Activated CD4-positive, alpha-beta memory T cell treated with anti-CD3 and anti-CD28 coated beads, Interleukin-2, amount 10 ng/mL, durations not matched to agents 7 days and 5 days (primary cell): ENCODE measurements at regions not wholly inside any gene's neighbourhood (a gene's known extent, or its start where the extent isn't known, plus 50 kb on each side); places are given as distances from the start of the nearest gene placed in this dataset.

ENCODE experiments used
- CTCF ChIA-PET: fragments of 350-600 bp; sonication (Branson Sonifier 250); formaldehyde crosslinking; loops from one replicate; lab custom pipeline; 2021; ENCODE audit warnings: antibody characterized with exemption, inconsistent platforms; lab: Charles Lee
- POLR2A ChIA-PET: fragments of 350-600 bp; sonication (Branson Sonifier 250); formaldehyde crosslinking; loops from one replicate; lab custom pipeline; 2021; ENCODE audit warnings: antibody characterized with exemption; lab: Charles Lee
- DNase-seq: peaks from one replicate; pipeline ENCODE4 v3.0.0-alpha.2; 2020
- H3K27ac Mint-ChIP-seq: one replicate; pipeline ENCODE4 v1.8.0; 2021; ENCODE audit warnings: mild to moderate bottlenecking, mixed read lengths
- H3K27me3 Mint-ChIP-seq: one replicate; pipeline ENCODE4 v1.8.0; 2021; ENCODE audit warnings: mixed read lengths
- H3K36me3 Mint-ChIP-seq: one replicate; pipeline ENCODE4 v1.8.0; 2021; ENCODE audit warnings: low read depth, mixed read lengths
- H3K4me1 Mint-ChIP-seq: one replicate; pipeline ENCODE4 v1.8.0; 2021; ENCODE audit warnings: mixed read lengths
- H3K4me3 Mint-ChIP-seq: one replicate; pipeline ENCODE4 v1.8.0; 2021; ENCODE audit warnings: mild to moderate bottlenecking, mixed read lengths
- H3K9me3 Mint-ChIP-seq: one replicate; pipeline ENCODE4 v1.8.0; 2021; ENCODE audit warnings: mixed read lengths

DNA sequence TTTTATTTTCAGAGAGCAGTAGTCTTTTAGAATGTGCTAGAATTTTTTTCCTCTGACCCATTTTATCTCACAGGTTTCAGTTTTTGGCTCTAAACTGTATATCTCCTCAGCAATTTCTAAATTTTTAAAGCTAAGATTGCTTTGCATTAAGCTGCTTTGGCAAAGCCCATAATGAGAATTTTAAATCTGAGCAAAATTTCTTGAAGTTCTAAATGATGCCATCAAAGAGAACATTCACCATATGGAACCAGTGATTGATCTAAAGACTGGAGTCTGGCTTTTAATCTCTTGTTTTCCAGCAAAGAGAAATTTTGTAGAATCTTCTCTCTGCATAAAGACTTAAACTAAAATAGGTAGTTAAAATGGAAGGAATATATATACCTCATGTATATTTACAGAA, 313.6 kb downstream of the TBC1D32 start:
- Mint-ChIP-seq H3K27ac (no peak overlapping the region), H3K36me3 (no peaks in the 10 kb centered on the region), H3K27me3 (no peaks in the 10 kb centered on the region), H3K9me3 (peaks cover 3% of the 10 kb centered on the region), H3K4me3 (no peak overlapping the region), H3K4me1 (no peaks in the 10 kb centered on the region)
- POLR2A ChIA-PET = no interaction called here
- DNase-seq = no peak
- CTCF ChIA-PET = no interaction called here

- no peaks in the 10 kb centered on the region for H3K4me1 Mint-ChIP-seq
- POLR2A ChIA-PET = no interaction called here
Measured at GRCh38 chr6:121008553-121008952, 325.7 kb downstream of the TBC1D32 start.

GRCh38 chr6:121006024-121006423, 328.3 kb downstream of the TBC1D32 start:
- ChIA-PET POLR2A (no interaction called here), CTCF (no interaction called here)
- Mint-ChIP-seq H3K4me1 (no peaks in the 10 kb centered on the region), H3K9me3 (peaks cover 6% of the 10 kb centered on the region), H3K36me3 (no peaks in the 10 kb centered on the region), H3K27me3 (no peaks in the 10 kb centered on the region), H3K27ac (no peak overlapping the region), H3K4me3 (no peak overlapping the region)
- no peak for DNase-seq

More at GRCh38 chr6:121008553-121008952, 325.7 kb downstream of the TBC1D32 start:
- Mint-ChIP-seq H3K4me3 (no peak overlapping the region), H3K27ac (no peak overlapping the region), H3K9me3 (peaks cover 4% of the 10 kb centered on the region), H3K27me3 (no peaks in the 10 kb centered on the region), H3K36me3 (no peaks in the 10 kb centered on the region)
- CTCF ChIA-PET = no interaction called here
- DNase-seq = no peak

DNA sequence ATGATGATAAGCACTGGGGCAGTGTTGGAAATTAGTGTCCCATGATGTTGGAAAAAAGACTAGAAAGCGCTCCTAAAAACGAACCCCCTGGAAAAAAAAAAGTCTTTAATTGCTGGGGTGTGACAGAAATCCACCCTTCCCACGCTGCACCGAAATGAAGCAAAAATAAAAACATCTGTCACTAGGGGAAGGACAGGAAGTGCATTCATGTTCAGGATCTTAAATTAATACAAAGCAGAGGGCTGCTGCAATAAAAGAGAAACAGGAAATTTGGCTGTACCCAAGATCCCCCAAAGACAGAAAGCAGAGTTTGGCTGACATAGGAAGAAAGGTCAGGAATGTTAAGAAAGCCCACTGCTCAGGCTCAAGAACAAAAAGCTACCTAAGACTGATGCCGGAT, 333.9 kb downstream of the TBC1D32 start:
- Mint-ChIP-seq H3K36me3 (no peaks in the 10 kb centered on the region), H3K27ac (no peak overlapping the region), H3K9me3 (peaks cover 2% of the 10 kb centered on the region), H3K27me3 (no peaks in the 10 kb centered on the region), H3K4me3 (no peak overlapping the region), H3K4me1 (no peaks in the 10 kb centered on the region)
- DNase-seq = no peak
- ChIA-PET CTCF (no interaction called here), POLR2A (no interaction called here)

DNA sequence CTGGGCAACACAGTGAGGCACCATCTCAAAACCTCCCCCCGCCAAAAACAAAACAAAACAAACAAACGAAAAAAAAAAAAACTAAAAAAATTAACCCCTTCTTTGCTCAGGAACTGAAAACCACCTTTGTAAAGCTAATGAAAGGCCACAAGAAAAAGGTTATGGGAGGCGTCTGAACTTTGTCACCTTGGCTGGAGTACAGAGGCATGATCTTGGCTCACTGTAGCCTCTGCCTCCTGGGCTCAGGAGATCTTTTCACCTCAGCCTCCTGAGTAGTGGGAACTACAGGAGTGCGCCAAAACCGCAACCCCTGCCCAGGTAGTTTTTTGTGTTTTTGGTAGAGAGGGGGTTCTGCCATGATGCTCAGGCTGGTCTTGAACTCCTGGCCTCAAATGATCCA, 337.9 kb downstream of the TBC1D32 start:
- no peak for DNase-seq
- POLR2A ChIA-PET = no interaction called here
- H3K27me3 Mint-ChIP-seq = no peaks in the 10 kb centered on the region
- H3K36me3 Mint-ChIP-seq = no peaks in the 10 kb centered on the region
- no peaks in the 10 kb centered on the region for H3K4me1 Mint-ChIP-seq
- CTCF ChIA-PET = no interaction called here
- H3K4me3 Mint-ChIP-seq = no peak overlapping the region
- H3K27ac Mint-ChIP-seq = no peak overlapping the region
- no peaks in the 10 kb centered on the region for H3K9me3 Mint-ChIP-seq

DNA sequence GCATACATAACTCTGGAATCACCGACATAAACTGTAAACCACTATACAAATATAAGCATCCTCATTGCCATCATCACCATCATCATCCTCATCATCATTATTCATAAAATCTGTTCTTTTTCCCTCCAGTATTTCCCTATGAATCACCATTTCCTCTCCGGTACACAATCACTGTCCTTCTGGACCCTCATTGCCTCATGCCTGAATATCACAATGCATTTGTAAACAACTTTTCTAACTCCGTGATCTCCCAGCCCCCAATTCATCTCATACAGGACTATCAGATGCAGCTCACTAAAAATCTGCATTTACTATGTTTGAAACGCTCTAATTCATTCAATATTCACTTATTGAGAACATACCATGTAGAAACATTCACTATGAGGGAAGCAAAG, 339.7 kb downstream of the TBC1D32 start:
- ChIA-PET CTCF (no interaction called here), POLR2A (no interaction called here)
- no peak overlapping the region for H3K27ac Mint-ChIP-seq
- no peak for DNase-seq
- H3K9me3 Mint-ChIP-seq = no peaks in the 10 kb centered on the region
- H3K27me3 Mint-ChIP-seq = no peaks in the 10 kb centered on the region
- H3K4me3 Mint-ChIP-seq = no peak overlapping the region
- no peaks in the 10 kb centered on the region for H3K36me3 Mint-ChIP-seq
- H3K4me1 Mint-ChIP-seq = no peaks in the 10 kb centered on the region

DNA sequence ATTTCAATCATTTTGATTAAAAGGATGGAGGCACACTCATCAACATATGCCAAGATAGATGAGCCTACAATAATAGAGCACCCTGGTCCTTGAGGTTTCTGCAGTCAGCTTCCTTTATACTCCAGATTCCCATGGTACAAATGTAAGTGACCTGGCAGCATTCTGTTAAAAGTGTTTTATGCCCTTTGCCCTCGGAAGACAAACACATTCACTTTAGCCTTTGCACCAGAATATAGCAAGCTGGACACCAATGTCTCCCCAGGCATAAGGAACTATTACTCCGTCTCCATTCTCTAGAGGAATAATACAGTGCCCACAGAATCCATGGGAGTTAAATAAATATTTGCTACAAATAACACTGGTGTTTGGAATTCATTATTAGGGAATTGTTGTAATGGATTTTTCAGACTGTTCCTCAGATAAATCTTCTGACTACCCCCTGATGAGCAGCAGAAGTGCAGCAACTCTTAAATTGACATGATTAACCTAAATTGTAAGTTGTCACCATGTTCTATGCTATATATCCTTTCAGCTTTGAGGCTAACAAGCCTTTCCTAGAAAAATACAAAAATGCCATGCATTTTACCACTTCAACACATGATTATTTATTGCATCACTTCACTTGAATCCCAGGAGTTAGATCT, 340.2 kb downstream of the TBC1D32 start:
- no peaks in the 10 kb centered on the region for H3K36me3 Mint-ChIP-seq
- DNase-seq = no peak
- no peak overlapping the region for H3K4me3 Mint-ChIP-seq
- CTCF ChIA-PET = no interaction called here
- no peaks in the 10 kb centered on the region for H3K4me1 Mint-ChIP-seq
- H3K27me3 Mint-ChIP-seq = no peaks in the 10 kb centered on the region
- POLR2A ChIA-PET = no interaction called here
- H3K27ac Mint-ChIP-seq = no peak overlapping the region
- H3K9me3 Mint-ChIP-seq = no peaks in the 10 kb centered on the region

DNA sequence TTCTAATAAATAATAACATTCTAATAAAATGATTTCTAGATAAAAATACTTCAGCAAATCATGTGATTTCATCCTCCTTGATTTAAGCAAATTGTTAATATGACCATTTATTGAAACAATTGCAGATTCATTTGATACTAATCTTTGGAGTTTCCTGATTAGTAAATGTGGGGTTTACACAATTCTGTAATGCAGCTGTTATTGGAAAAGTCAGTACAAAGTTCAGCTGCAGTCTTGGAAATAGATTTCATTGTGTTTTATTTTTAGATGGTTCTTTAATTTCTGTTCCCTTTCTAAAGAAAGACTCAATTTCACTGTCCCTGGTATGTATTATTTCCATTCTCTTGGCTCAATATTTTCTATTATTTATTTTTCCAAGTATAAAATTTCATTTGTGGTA, 342.0 kb downstream of the TBC1D32 start:
- no peaks in the 10 kb centered on the region for H3K4me1 Mint-ChIP-seq
- no peak overlapping the region for H3K4me3 Mint-ChIP-seq
- no peaks in the 10 kb centered on the region for H3K27me3 Mint-ChIP-seq
- POLR2A ChIA-PET = no interaction called here
- H3K36me3 Mint-ChIP-seq = no peaks in the 10 kb centered on the region
- H3K9me3 Mint-ChIP-seq = no peaks in the 10 kb centered on the region
- DNase-seq = no peak
- no peak overlapping the region for H3K27ac Mint-ChIP-seq
- CTCF ChIA-PET = no interaction called here

GRCh38 chr6:120990866-120991265, 343.4 kb downstream of the TBC1D32 start:
- no peak for DNase-seq
- Mint-ChIP-seq H3K4me1 (no peaks in the 10 kb centered on the region), H3K27ac (no peak overlapping the region), H3K4me3 (no peak overlapping the region), H3K9me3 (no peaks in the 10 kb centered on the region), H3K27me3 (no peaks in the 10 kb centered on the region), H3K36me3 (no peaks in the 10 kb centered on the region)
- ChIA-PET CTCF (no interaction called here), POLR2A (no interaction called here)

GRCh38 chr6:120981835-120982234, 352.4 kb downstream of the TBC1D32 start:
- H3K4me3 Mint-ChIP-seq = no peak overlapping the region
- H3K4me1 Mint-ChIP-seq = no peaks in the 10 kb centered on the region
- ChIA-PET CTCF (no interaction called here), POLR2A (no interaction called here)
- H3K9me3 Mint-ChIP-seq = no peaks in the 10 kb centered on the region
- no peak overlapping the region for H3K27ac Mint-ChIP-seq
- H3K27me3 Mint-ChIP-seq = no peaks in the 10 kb centered on the region
- DNase-seq = no peak
- H3K36me3 Mint-ChIP-seq = no peaks in the 10 kb centered on the region

DNA sequence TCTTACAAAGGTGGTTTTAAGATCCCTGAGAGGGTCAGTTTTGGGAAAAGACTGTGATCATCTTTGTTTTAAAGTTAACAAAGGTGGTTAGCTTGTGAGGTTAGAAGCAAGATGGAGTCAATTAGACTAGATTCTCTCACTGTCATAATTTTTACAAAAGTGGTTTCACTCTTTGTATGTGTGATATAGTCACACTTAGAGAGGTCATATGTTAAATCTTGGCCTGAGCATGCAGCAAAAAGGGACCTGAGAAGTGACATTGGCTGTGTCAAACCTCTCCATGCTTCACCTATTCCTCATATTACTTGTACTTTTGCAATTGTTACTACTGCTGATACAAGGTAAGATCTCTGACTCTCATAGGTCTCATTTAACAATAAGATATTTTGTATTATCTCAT, 368.0 kb downstream of the TBC1D32 start:
- no peaks in the 10 kb centered on the region for H3K27me3 Mint-ChIP-seq
- H3K27ac Mint-ChIP-seq = no peak overlapping the region
- no peaks in the 10 kb centered on the region for H3K4me1 Mint-ChIP-seq
- no peaks in the 10 kb centered on the region for H3K36me3 Mint-ChIP-seq
- ChIA-PET POLR2A (no interaction called here), CTCF (no interaction called here)
- no peak overlapping the region for H3K4me3 Mint-ChIP-seq
- no peaks in the 10 kb centered on the region for H3K9me3 Mint-ChIP-seq
- no peak for DNase-seq

GRCh38 chr6:120965814-120966213, 368.5 kb downstream of the TBC1D32 start:
- H3K4me1 Mint-ChIP-seq = no peaks in the 10 kb centered on the region
- no peaks in the 10 kb centered on the region for H3K36me3 Mint-ChIP-seq
- POLR2A ChIA-PET = no interaction called here
- no peaks in the 10 kb centered on the region for H3K27me3 Mint-ChIP-seq
- DNase-seq = no peak
- CTCF ChIA-PET = no interaction called here
- H3K9me3 Mint-ChIP-seq = no peaks in the 10 kb centered on the region
- no peak overlapping the region for H3K4me3 Mint-ChIP-seq
- H3K27ac Mint-ChIP-seq = no peak overlapping the region

DNA sequence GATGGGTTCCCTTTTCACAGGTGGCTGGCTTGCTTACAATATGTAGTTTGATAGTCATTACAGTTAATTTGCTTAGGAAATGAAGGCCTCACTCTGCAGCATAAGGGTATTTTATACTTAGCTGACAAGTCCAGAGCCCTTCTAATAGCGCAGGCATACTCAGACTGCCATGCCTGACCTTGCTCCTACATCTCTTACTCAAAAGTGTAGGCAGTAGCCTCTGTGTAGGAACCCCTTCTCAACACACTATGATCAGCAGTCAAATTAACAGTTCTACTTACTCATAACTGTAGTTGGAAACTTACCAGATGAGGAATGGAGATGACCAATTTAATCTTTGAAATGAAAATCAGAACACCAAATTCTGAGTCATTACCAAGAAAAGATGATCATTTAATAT, 373.5 kb downstream of the TBC1D32 start:
- ChIA-PET POLR2A (no interaction called here), CTCF (no interaction called here)
- H3K9me3 Mint-ChIP-seq = no peaks in the 10 kb centered on the region
- no peaks in the 10 kb centered on the region for H3K36me3 Mint-ChIP-seq
- no peaks in the 10 kb centered on the region for H3K4me1 Mint-ChIP-seq
- no peak overlapping the region for H3K27ac Mint-ChIP-seq
- no peaks in the 10 kb centered on the region for H3K27me3 Mint-ChIP-seq
- DNase-seq = no peak
- no peak overlapping the region for H3K4me3 Mint-ChIP-seq

- ChIA-PET POLR2A (no interaction called here), CTCF (no interaction called here)
- no peaks in the 10 kb centered on the region for H3K9me3 Mint-ChIP-seq
- no peak for DNase-seq
- H3K36me3 Mint-ChIP-seq = no peaks in the 10 kb centered on the region
- H3K4me1 Mint-ChIP-seq = no peaks in the 10 kb centered on the region
- no peak overlapping the region for H3K4me3 Mint-ChIP-seq
- H3K27ac Mint-ChIP-seq = no peak overlapping the region
- no peaks in the 10 kb centered on the region for H3K27me3 Mint-ChIP-seq
Measured at GRCh38 chr6:120954111-120954510, 380.2 kb downstream of the TBC1D32 start.
